HepG2 (cell line): ENCODE measurements at regions not wholly inside any gene's neighbourhood (a gene's known extent, or its start where the extent isn't known, plus 50 kb on each side); places are given as distances from the start of the nearest gene placed in this dataset.

Experiments used
- ATAC-seq: fragments of 200-7000 bp; cut with Tn5 transposase; 3 replicates; pipeline ENCODE4 v1.9.1; 2020; ENCODE audit warnings: mild to moderate bottlenecking, moderate library complexity
- BruUV-seq: library from RNA; stranded (reverse); fragments of 400-500 nt; replicated peaks from 2 replicates; lab custom pipeline; 2021; lab: Mats Ljungman, UMichigan
- CTCF ChIA-PET: fragments of 300-600 bp; formaldehyde crosslinking; extraction: SDS; loops from one replicate; lab custom pipeline; 2021; ENCODE audit warnings: low total read pairs, inconsistent platforms, low intra/inter-chr PET ratio; lab: Yijun Ruan, JAX
- POLR2A ChIA-PET: fragments of 350-600 bp; sonication (Branson Sonifier 250); formaldehyde crosslinking; loops from one replicate; lab custom pipeline; 2020; ENCODE audit warnings: antibody characterized with exemption, inconsistent platforms; lab: Yijun Ruan, JAX
- DNase-seq: peaks from one replicate; pipeline ENCODE4 v3.0.0-alpha.2; 2015; ENCODE audit warnings: low spot score
- FAIRE-seq: peaks from 3 replicates; lab custom pipeline; 2011; peaks lifted over from hg19 to GRCh38; lab: Jason Lieb, UNC
- H2AFZ ChIP-seq: one replicate; pipeline ENCODE4 v1.6.1; 2011; ENCODE audit warnings: low read length, inconsistent platforms
- H3K27ac ChIP-seq: fragments of 300-600 bp; 3 replicates; pipeline ENCODE4 v1.8.0; 2011; ENCODE audit warnings: mixed run types, mild to moderate bottlenecking, mixed read lengths, low read length, inconsistent platforms; ENCODE audit not compliant: insufficient read depth; ENCODE audit errors: extremely low read length
- H3K27me3 ChIP-seq, 2 experiments: fragments of 200-600 bp in 1 of 2; 2 replicates in 1 of 2; 3 replicates in 1 of 2; pipeline versions ENCODE4 v1.6.0 to v1.8.0; 2011; ENCODE audit warnings: low read length in 2 of 2, mild to moderate bottlenecking in 2 of 2, moderate library complexity in 2 of 2, inconsistent platforms in 1 of 2; ENCODE audit not compliant: insufficient read depth in 2 of 2, control insufficient read depth in 1 of 2
- H3K36me3 ChIP-seq, 2 experiments: fragments of 200-600 bp in 1 of 2; replicated peaks in 1 of 2; 2 replicates in 1 of 2; 3 replicates in 1 of 2; pipeline versions ENCODE4 v1.5.1 to v1.8.0; 2011; ENCODE audit warnings: low read length in 2 of 2, inconsistent platforms in 1 of 2; ENCODE audit not compliant: insufficient read depth in 2 of 2, control insufficient read depth in 1 of 2
- H3K4me1 ChIP-seq: 2 replicates; pipeline ENCODE4 v1.5.1; 2012; ENCODE audit warnings: low read length, inconsistent platforms; ENCODE audit not compliant: insufficient read depth
- H3K4me2 ChIP-seq: 2 replicates; pipeline ENCODE4 v1.6.0; 2011; ENCODE audit warnings: low read depth, low read length, inconsistent platforms
- H3K4me3 ChIP-seq, 3 experiments: fragments of 200-600 bp in 1 of 3; sonication (generic), shearing (Covaris generic) in 1 of 3; replicated peaks in 1 of 3; 2 replicates each; pipeline ENCODE4 v1.5.1; 2011 to 2016; ENCODE audit warnings: low read length in 3 of 3, inconsistent platforms in 2 of 3, low read depth in 2 of 3, mild to moderate bottlenecking in 2 of 3, control low read depth in 1 of 3, mixed read lengths in 1 of 3; ENCODE audit not compliant: insufficient read depth in 1 of 3
- H3K79me2 ChIP-seq: one replicate; pipeline ENCODE4 v1.6.1; 2011; ENCODE audit warnings: low read length, inconsistent platforms; ENCODE audit not compliant: insufficient read depth
- H3K9ac ChIP-seq: 2 replicates; pipeline ENCODE4 v1.6.0; 2011; ENCODE audit warnings: mild to moderate bottlenecking, low read depth, low read length, inconsistent platforms; ENCODE audit not compliant: insufficient read depth
- H3K9me3 ChIP-seq: 2 replicates; pipeline ENCODE4 v1.5.1; 2012; ENCODE audit warnings: mild to moderate bottlenecking, low read length
- H4K20me1 ChIP-seq: 2 replicates; pipeline ENCODE4 v1.6.0; 2011; ENCODE audit warnings: inconsistent platforms, mild to moderate bottlenecking, low read length, moderate library complexity; ENCODE audit not compliant: insufficient read depth
- ETV5 ChIP-seq: IDR thresholded peaks from 2 replicates; pipeline ENCODE4 v1.6.1; 2018; ENCODE audit warnings: missing biosample characterization, missing genetic modification reagents, inconsistent platforms, borderline replicate concordance
- GZF1 ChIP-seq: sonication (generic); formaldehyde crosslinking; IDR thresholded peaks from 2 replicates; pipeline ENCODE4 v1.5.1; 2020; ENCODE audit warnings: mild to moderate bottlenecking, missing genetic modification reagents
- PCBP2 ChIP-seq: fragments of 200-400 bp; formaldehyde crosslinking; optimal IDR thresholded peaks from 2 replicates; pipeline ENCODE3; 2018; ENCODE audit warnings: low read length, low read depth; ENCODE audit not compliant: poor library complexity, severe bottlenecking
- SAFB2 ChIP-seq: sonication (generic); formaldehyde crosslinking; IDR thresholded peaks from 2 replicates; pipeline ENCODE4 v1.5.1; 2020; ENCODE audit warnings: missing genetic modification reagents, low read depth, mild to moderate bottlenecking, borderline replicate concordance
- SMAD9 ChIP-seq: sonication (generic); formaldehyde crosslinking; IDR thresholded peaks from 2 replicates; pipeline ENCODE4 v1.5.1; 2020; ENCODE audit warnings: mild to moderate bottlenecking, missing genetic modification reagents
- ZNF713 ChIP-seq: sonication (generic); formaldehyde crosslinking; IDR thresholded peaks from 2 replicates; pipeline ENCODE4 v1.4.0; 2020; ENCODE audit warnings: mild to moderate bottlenecking, missing genetic modification reagents
- WGBS: methylation state at CpG from one replicate; pipeline ENCODE4 v1.1.6; 2017; ENCODE audit warnings: low lambda C conversion rate; 5-methylcytosine and 5-hydroxymethylcytosine counted together
- in situ Hi-C: cut with HindIII; loops from 2 replicates; pipeline ENCODE4 v1.10.0; 2017; ENCODE audit warnings: low pct_unique_long_range_greater_than_20kb; ENCODE audit not compliant: extremely low pct_ligation_motif_present
- intact Hi-C: fragments of 100-400 bp; cut with micrococcal nuclease; formaldehyde crosslinking; loops from one replicate; pipeline ENCODE4 v1.10.0; 2022; ENCODE audit not compliant: unreplicated experiment
- TF ChIP-seq, protein P1 (sequence below): sonication (generic); formaldehyde crosslinking; IDR thresholded peaks from 2 replicates; pipeline ENCODE4 v1.4.0; 2020; ENCODE audit warnings: missing genetic modification reagents, borderline replicate concordance
- TF ChIP-seq, protein P2 (sequence below): sonication (generic); formaldehyde crosslinking; IDR thresholded peaks from 2 replicates; pipeline ENCODE4 v1.4.0; 2020; ENCODE audit warnings: mild to moderate bottlenecking, missing genetic modification reagents

DNA sequence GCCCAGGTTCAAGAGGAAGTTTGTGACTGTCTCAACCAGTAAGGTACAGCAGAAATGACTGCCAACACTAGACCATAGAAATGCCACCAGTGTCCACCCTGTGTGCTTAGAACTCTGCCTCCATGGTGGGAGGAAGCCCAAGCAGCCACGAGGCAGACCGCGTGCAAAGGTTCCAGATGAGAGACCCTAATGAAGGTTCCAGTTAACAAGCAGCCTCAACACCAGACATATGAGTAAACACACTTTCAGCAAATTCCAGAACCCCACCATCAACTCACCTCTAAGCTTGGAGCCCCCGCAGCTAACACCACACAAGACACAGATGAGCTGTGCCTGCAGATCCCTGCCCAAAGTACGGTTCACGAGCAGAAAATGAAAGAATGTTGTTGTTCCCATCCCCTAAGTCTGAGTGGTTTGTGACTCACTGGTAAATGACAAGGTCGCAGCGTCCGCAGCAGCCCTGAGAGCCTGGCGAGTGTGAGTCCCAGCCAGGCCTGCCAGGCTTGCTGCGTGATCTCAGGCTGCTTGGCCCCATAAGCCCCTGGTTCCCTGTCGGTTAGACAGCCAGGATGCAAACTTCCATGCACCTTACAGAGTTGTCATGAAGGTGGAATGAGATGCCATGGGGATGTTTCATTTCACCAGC is 193.7 kb downstream of the C16orf95 start:
- Histone ChIP-seq H3K4me1 (peaks cover 10% of the 10 kb centered on the region), H3K27me3 (peaks cover 3 to 30% of the 10 kb centered on the region in 2 experiments; a peak in 3 of 5 replicates), H3K4me3 (no peak overlapping the region), H3K9me3 (no peaks in the 10 kb centered on the region), H2AFZ (no peak overlapping the region), H3K27ac (no peak overlapping the region), H4K20me1 (no peaks in the 10 kb centered on the region), H3K36me3 (no peaks in the 10 kb centered on the region), H3K4me2 (no peak overlapping the region), H3K79me2 (no peaks in the 10 kb centered on the region), H3K9ac (no peak overlapping the region)
- FAIRE-seq (no peak), DNase-seq (no peak), ATAC-seq (no peak)
- no peak for TF ChIP-seq SMAD9 (CRISPR knock-in tag)
- no peak for TF ChIP-seq GZF1
- TF ChIP-seq ZNF713 = no peak
- TF ChIP-seq PCBP2 = no peak
- TF ChIP-seq, protein P1, sequence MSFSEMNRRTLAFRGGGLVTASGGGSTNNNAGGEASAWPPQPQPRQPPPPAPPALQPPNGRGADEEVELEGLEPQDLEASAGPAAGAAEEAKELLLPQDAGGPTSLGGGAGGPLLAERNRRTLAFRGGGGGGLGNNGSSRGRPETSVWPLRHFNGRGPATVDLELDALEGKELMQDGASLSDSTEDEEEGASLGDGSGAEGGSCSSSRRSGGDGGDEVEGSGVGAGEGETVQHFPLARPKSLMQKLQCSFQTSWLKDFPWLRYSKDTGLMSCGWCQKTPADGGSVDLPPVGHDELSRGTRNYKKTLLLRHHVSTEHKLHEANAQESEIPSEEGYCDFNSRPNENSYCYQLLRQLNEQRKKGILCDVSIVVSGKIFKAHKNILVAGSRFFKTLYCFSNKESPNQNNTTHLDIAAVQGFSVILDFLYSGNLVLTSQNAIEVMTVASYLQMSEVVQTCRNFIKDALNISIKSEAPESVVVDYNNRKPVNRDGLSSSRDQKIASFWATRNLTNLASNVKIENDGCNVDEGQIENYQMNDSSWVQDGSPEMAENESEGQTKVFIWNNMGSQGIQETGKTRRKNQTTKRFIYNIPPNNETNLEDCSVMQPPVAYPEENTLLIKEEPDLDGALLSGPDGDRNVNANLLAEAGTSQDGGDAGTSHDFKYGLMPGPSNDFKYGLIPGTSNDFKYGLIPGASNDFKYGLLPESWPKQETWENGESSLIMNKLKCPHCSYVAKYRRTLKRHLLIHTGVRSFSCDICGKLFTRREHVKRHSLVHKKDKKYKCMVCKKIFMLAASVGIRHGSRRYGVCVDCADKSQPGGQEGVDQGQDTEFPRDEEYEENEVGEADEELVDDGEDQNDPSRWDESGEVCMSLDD (CRISPR knock-in tag) = no peak
- TF ChIP-seq, protein P2, sequence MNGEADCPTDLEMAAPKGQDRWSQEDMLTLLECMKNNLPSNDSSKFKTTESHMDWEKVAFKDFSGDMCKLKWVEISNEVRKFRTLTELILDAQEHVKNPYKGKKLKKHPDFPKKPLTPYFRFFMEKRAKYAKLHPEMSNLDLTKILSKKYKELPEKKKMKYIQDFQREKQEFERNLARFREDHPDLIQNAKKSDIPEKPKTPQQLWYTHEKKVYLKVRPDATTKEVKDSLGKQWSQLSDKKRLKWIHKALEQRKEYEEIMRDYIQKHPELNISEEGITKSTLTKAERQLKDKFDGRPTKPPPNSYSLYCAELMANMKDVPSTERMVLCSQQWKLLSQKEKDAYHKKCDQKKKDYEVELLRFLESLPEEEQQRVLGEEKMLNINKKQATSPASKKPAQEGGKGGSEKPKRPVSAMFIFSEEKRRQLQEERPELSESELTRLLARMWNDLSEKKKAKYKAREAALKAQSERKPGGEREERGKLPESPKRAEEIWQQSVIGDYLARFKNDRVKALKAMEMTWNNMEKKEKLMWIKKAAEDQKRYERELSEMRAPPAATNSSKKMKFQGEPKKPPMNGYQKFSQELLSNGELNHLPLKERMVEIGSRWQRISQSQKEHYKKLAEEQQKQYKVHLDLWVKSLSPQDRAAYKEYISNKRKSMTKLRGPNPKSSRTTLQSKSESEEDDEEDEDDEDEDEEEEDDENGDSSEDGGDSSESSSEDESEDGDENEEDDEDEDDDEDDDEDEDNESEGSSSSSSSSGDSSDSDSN (CRISPR knock-in tag) = no peak
- TF ChIP-seq ETV5 (CRISPR knock-in tag) = no peak
- TF ChIP-seq SAFB2 (CRISPR knock-in tag) = no peak
- BruUV-seq = no TSS peak
- POLR2A ChIA-PET = no interaction called here
- CTCF ChIA-PET = no interaction called here
- WGBS = 68% methylated on average over 10 of the region's 12 CpGs
- intact Hi-C loops = no loop called here
- in situ Hi-C loops = no loop called here
